GM23338 (cell line): ENCODE measurements at regions not wholly inside any gene's neighbourhood (a gene's known extent, or its start where the extent isn't known, plus 50 kb on each side); places are given as distances from the start of the nearest gene placed in this dataset.
"Not testable (repeated sequence)": the region's sequence is repeated elsewhere in the genome, so short reads cannot be mapped to it uniquely, and the experiment has no call there.

Source experiments
- ATAC-seq: fragments of 200-7000 bp; cut with Tn5 transposase; 3 replicates; pipeline ENCODE4 v1.9.1; 2020
- DNase-seq: peaks from one replicate; pipeline ENCODE4 v3.0.0-alpha.2; 2015; ENCODE audit warnings: low spot score
- H2AFZ ChIP-seq: fragments of 200-600 bp; sonication (generic); 2 replicates; pipeline ENCODE4 v1.8.0; 2016; ENCODE audit warnings: antibody characterized with exemption, mild to moderate bottlenecking, moderate library complexity
- H3F3A ChIP-seq: fragments of 200-600 bp; sonication (generic); replicated peaks from 2 replicates; pipeline ENCODE4 v1.8.0; 2017; ENCODE audit warnings: antibody characterized with exemption, mixed run types, low read depth
- H3K27ac ChIP-seq: fragments of 200-600 bp; sonication (generic); 2 replicates; pipeline ENCODE4 v1.6.1; 2016; ENCODE audit warnings: low read depth
- H3K27me3 ChIP-seq: fragments of 200-600 bp; sonication (generic); 2 replicates; pipeline ENCODE4 v1.8.0; 2016; ENCODE audit warnings: mild to moderate bottlenecking, mixed run types, moderate library complexity; ENCODE audit not compliant: insufficient read depth
- H3K36me3 ChIP-seq: fragments of 200-600 bp; sonication (generic); 2 replicates; pipeline ENCODE4 v1.8.0; 2016; ENCODE audit warnings: mild to moderate bottlenecking; ENCODE audit not compliant: insufficient read depth
- H3K4me1 ChIP-seq: fragments of 200-600 bp; sonication (generic); 2 replicates; pipeline ENCODE4 v1.8.0; 2016; ENCODE audit warnings: mild to moderate bottlenecking, moderate library complexity; ENCODE audit not compliant: insufficient read depth
- H3K4me2 ChIP-seq: fragments of 200-600 bp; sonication (generic); 2 replicates; pipeline ENCODE4 v1.7.1; 2017; ENCODE audit warnings: mixed run types
- H3K4me3 ChIP-seq: fragments of 200-600 bp; sonication (generic); 2 replicates; pipeline ENCODE4 v1.6.1; 2016; ENCODE audit warnings: mixed run types
- H3K79me2 ChIP-seq: fragments of 200-600 bp; sonication (generic); replicated peaks from 2 replicates; pipeline ENCODE4 v1.8.0; 2017; ENCODE audit warnings: mild to moderate bottlenecking; ENCODE audit not compliant: insufficient read depth
- H3K9me2 ChIP-seq: fragments of 200-600 bp; sonication (generic); 2 replicates; pipeline ENCODE4 v1.8.0; 2017; ENCODE audit not compliant: insufficient read depth
- H4K20me1 ChIP-seq: fragments of 200-600 bp; sonication (generic); replicated peaks from 2 replicates; pipeline ENCODE4 v1.8.0; 2017; ENCODE audit warnings: mild to moderate bottlenecking; ENCODE audit not compliant: insufficient read depth
- H3K27ac Mint-ChIP-seq: 2 replicates; pipeline ENCODE4 v1.8.0; 2020; ENCODE audit warnings: inconsistent platforms, mild to moderate bottlenecking, moderate library complexity, mixed read lengths
- H3K27me3 Mint-ChIP-seq: 3 replicates; pipeline ENCODE4 v1.8.0; 2022; ENCODE audit warnings: low read depth, mild to moderate bottlenecking, moderate library complexity, mixed read lengths, inconsistent platforms; ENCODE audit not compliant: insufficient read depth, poor library complexity
- H3K36me3 Mint-ChIP-seq: 3 replicates; pipeline ENCODE4 v1.8.0; 2021; ENCODE audit warnings: low read depth, mild to moderate bottlenecking, inconsistent platforms, moderate library complexity, mixed read lengths
- H3K4me1 Mint-ChIP-seq: 3 replicates; pipeline ENCODE4 v1.8.0; 2020; ENCODE audit warnings: mild to moderate bottlenecking, inconsistent platforms, mixed read lengths
- H3K4me3 Mint-ChIP-seq: 3 replicates; pipeline ENCODE4 v1.8.0; 2021; ENCODE audit warnings: moderate library complexity, mild to moderate bottlenecking, inconsistent platforms, mixed read lengths
- H3K9me3 Mint-ChIP-seq: 3 replicates; pipeline ENCODE4 v1.8.0; 2020; ENCODE audit warnings: moderate library complexity, mild to moderate bottlenecking, inconsistent platforms, mixed read lengths

DNA sequence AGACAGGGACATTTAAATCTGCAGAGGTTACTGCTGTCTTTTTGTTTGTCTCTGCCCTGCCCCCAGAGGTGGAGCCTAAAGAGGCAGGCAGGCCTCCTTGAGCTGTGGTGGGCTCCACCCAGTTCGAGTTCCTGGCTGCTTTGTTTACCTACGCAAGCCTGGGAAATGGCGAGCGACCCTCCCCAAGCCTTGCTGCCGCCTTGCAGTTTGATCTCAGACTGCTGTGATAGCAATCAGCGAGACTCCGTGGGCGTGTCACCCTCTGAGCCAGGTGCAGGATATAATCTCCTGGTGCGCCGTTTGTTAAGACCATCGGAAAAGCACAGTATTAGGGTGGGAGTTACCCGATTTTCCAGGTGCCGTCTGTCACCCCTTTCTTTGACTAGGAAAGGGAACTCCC, 93.3 kb downstream of the ANKRD30BL start:
- not testable (repeated sequence) for ATAC-seq, H3K4me3 Mint-ChIP-seq, H3K36me3 ChIP-seq, H4K20me1 ChIP-seq, DNase-seq, H2AFZ ChIP-seq, H3K4me3 ChIP-seq, H3K27ac ChIP-seq, H3K27ac Mint-ChIP-seq, H3F3A ChIP-seq, H3K9me2 ChIP-seq, H3K4me2 ChIP-seq, H3K4me1 Mint-ChIP-seq, H3K27me3 ChIP-seq, H3K27me3 Mint-ChIP-seq, H3K4me1 ChIP-seq, H3K79me2 ChIP-seq
- Mint-ChIP-seq H3K36me3 (peaks cover 12% of the 10 kb centered on the region; the same call in 2 of the 3 replicates), H3K9me3 (peaks cover 53% of the 10 kb centered on the region)

DNA sequence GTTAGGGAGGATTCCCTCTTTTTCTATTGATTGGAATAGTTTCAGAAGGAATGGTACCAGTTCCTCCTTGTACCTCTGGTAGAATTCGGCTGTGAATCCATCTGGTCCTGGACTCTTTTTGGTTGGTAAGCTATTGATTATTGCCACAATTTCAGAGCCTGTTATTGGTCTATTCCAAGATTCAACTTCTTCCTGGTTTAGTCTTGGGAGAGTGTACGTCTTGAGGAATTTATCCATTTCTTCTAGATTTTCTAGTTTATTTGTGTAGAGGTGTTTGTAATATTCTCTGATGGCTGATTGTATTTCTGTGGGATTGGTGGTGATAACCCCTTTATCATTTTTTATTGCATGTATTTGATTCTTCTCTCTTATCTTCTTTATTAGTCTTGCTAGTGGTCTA, 96.4 kb downstream of the ANKRD30BL start:
- H4K20me1 ChIP-seq, H3K4me1 ChIP-seq, DNase-seq, H3K9me2 ChIP-seq, H3K79me2 ChIP-seq, H2AFZ ChIP-seq, H3K27me3 ChIP-seq, H3K4me3 ChIP-seq, H3K27me3 Mint-ChIP-seq, H3K4me1 Mint-ChIP-seq, ATAC-seq, H3K4me3 Mint-ChIP-seq, H3K4me2 ChIP-seq, H3K27ac ChIP-seq, H3K27ac Mint-ChIP-seq, H3K36me3 ChIP-seq, H3F3A ChIP-seq: not testable (repeated sequence)
- H3K9me3 Mint-ChIP-seq = peaks cover 54% of the 10 kb centered on the region
- peaks cover 12% of the 10 kb centered on the region; the same call in 2 of the 3 replicates for H3K36me3 Mint-ChIP-seq

DNA sequence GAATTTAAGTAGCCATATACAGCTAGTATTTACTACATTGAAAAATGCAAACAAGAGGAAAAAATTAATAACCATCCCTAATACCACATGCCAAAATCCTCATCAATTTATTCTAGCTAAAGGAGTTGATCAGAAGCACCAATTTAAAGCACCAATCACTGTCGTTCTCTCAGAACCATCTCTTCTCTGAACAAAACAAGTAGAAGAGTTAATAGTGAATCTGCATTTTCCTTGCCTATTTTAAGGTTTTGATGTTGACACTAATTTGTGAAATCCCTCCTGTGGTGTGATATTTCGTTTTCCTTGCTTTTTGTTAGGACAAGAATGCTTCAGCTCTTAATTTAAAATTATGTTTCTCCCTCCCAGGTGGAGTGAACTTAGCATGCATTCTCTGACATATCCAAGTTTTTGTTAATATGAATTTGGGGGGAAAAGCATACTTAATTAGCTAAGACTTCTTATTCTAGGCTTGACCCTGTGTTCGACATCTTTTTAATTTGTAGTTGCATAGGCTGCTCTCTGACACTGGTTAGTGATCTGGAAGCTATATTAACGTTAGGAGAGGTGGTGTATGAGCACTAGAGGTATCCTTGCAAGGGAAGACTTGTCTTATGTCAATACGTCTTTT, 122.0 kb downstream of the ANKRD30BL start:
- not testable (repeated sequence) for H3K79me2 ChIP-seq, H3K4me2 ChIP-seq, H3K9me3 Mint-ChIP-seq, H3K9me2 ChIP-seq, DNase-seq, H3K4me3 Mint-ChIP-seq, H3K27ac Mint-ChIP-seq, H3K4me3 ChIP-seq, ATAC-seq, H3F3A ChIP-seq, H4K20me1 ChIP-seq, H3K36me3 Mint-ChIP-seq, H3K4me1 Mint-ChIP-seq, H3K4me1 ChIP-seq, H2AFZ ChIP-seq, H3K27ac ChIP-seq, H3K36me3 ChIP-seq
- H3K27me3 Mint-ChIP-seq = peaks cover 24% of the 10 kb centered on the region
- peaks cover 49% of the 10 kb centered on the region for H3K27me3 ChIP-seq

GRCh38 chr2:132038883-132039235, 122.9 kb downstream of the ANKRD30BL start:
- not testable (repeated sequence) for H3K27ac ChIP-seq, H4K20me1 ChIP-seq, H3K27ac Mint-ChIP-seq, H3K4me1 ChIP-seq, H3K79me2 ChIP-seq, H3K36me3 ChIP-seq, DNase-seq, ATAC-seq, H3K9me3 Mint-ChIP-seq, H3K9me2 ChIP-seq, H3K4me1 Mint-ChIP-seq, H3F3A ChIP-seq, H3K36me3 Mint-ChIP-seq
- peaks cover 49% of the 10 kb centered on the region for H3K27me3 ChIP-seq
- H2AFZ ChIP-seq = peak overlapping the region; percentile 83; the same call in 1 of the 2 replicates
- peak overlapping the region; percentile 77 for H3K4me3 ChIP-seq
- peak overlapping the region; percentile 78 for H3K4me3 Mint-ChIP-seq
- peaks cover 24% of the 10 kb centered on the region for H3K27me3 Mint-ChIP-seq
- H3K4me2 ChIP-seq = peak overlapping the region; percentile 81
